ENCODE measurements at regions not wholly inside any gene's neighbourhood (a gene's known extent, or its start where the extent isn't known, plus 50 kb on each side); places are given as distances from the start of the nearest gene placed in this dataset.
"Not testable (repeated sequence)": the region's sequence is repeated elsewhere in the genome, so short reads cannot be mapped to it uniquely, and the experiment has no call there.

DNA sequence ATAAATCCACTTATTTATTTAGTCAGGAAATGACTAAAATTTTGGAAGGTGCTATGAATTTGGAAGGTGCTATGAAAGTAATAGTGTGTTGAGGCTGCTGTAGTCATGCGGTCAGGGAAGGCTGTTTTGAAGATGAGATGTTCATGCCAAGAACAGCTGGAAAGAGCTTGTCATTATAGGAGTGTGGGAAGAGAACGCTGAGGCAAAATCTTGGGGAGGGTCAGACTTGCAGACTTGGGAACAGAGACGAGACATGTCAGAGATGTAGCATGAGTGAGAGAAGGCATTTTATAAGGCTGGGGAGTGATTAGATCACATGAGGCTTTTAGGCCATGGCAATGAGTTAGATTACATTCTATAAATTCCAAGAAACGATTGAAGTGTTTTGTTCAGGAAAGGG lies 124.0 kb upstream of the B3GAT2 start:
- Mint-ChIP-seq H3K27me3 (peaks cover 0 to 13% of the 10 kb centered on the region in 2 donors), H3K9me3 (peaks cover 12 to 17% of the 10 kb centered on the region in 2 donors), H3K27ac (no peak overlapping the region), H3K36me3 (peaks cover 0 to 5% of the 10 kb centered on the region in 2 donors), H3K4me3 (no peak overlapping the region), H3K4me1 (no peaks in the 10 kb centered on the region)
- ATAC-seq (replicated peaks) (no peak), DNase-seq (no peak)

DNA sequence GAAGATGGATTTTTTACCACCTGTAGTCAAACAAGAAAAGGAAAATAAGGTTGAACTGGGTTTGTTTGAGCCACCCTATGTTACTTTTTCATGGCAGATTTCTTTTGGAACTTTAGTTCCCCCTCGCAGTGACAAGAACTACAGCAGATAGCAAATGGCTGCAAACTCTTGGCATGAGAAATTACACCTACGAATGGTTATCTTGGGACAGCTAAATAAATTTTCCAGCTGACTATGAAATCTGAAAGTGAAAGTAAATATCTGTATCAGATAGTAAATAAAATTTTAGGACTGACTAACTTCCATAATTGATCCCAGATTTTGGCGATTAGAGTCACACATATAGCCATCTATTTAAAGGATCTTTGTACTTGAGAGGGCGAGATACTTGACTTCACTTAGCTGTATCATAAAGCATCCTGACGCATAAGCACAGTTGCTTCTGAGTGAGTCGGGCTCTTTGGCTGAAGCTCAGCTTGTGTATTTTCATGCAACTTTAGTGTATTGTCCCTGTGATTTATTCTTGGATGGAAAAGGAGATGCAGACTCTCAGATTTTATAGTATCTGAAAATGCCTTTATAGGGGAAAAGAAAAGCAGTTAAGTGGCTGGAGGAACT lies 125.3 kb upstream of the B3GAT2 start:
- Mint-ChIP-seq H3K27ac (no peak overlapping the region), H3K4me3 (no peak overlapping the region), H3K36me3 (peaks cover 0 to 5% of the 10 kb centered on the region in 2 donors), H3K27me3 (peaks cover 0 to 13% of the 10 kb centered on the region in 2 donors), H3K9me3 (peaks cover 12 to 17% of the 10 kb centered on the region in 2 donors), H3K4me1 (no peaks in the 10 kb centered on the region)
- DNase-seq (no peak), ATAC-seq (replicated peaks) (no peak)

GRCh38 chr6:71083308-71083820 lies 126.5 kb upstream of the B3GAT2 start:
- no peaks in the 10 kb centered on the region for H3K4me1 Mint-ChIP-seq
- H3K36me3 Mint-ChIP-seq = peaks cover 0 to 4% of the 10 kb centered on the region in 2 donors
- ATAC-seq (replicated peaks) (no peak), DNase-seq (no peak)
- peaks cover 0 to 13% of the 10 kb centered on the region in 2 donors for H3K27me3 Mint-ChIP-seq
- no peak overlapping the region for H3K27ac Mint-ChIP-seq
- no peak overlapping the region for H3K4me3 Mint-ChIP-seq
- H3K9me3 Mint-ChIP-seq = peaks cover 8 to 9% of the 10 kb centered on the region in 2 donors

- H3K27ac Mint-ChIP-seq = no peak overlapping the region
- ATAC-seq (replicated peaks) = no peak
- peaks cover 0 to 12% of the 10 kb centered on the region in 2 donors for H3K27me3 Mint-ChIP-seq
- DNase-seq = no peak
- peaks cover 0 to 10% of the 10 kb centered on the region in 2 donors for H3K4me1 Mint-ChIP-seq
- no peaks in the 10 kb centered on the region for H3K9me3 Mint-ChIP-seq
- H3K4me3 Mint-ChIP-seq = no peak overlapping the region
- no peaks in the 10 kb centered on the region for H3K36me3 Mint-ChIP-seq
Measured at GRCh38 chr6:71088166-71088565, 131.3 kb upstream of the B3GAT2 start.

DNA sequence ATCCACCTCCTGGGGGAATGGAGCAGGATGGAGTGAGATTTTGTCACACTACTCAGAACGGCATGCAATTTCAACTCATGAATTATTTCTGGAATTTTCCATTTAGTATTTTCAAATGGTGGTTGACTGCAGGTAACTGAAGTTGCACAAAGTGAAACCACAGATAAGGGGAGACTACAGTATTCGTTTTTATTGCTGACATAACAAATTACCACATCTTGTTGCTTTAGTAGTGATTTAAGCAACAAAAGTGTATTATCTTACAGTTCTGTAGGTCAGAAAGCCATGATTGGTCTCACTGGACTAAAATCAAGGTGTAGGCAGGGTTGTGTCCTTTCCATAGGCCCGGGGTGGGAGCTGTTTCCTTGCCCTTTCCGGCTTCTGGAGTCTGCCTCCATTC lies 133.4 kb upstream of the B3GAT2 start:
- Mint-ChIP-seq H3K27ac (no peak overlapping the region), H3K9me3 (no peaks in the 10 kb centered on the region), H3K4me3 (no peak overlapping the region), H3K27me3 (peaks cover 10 to 17% of the 10 kb centered on the region in 2 donors), H3K4me1 (peaks cover 0 to 10% of the 10 kb centered on the region in 2 donors), H3K36me3 (no peaks in the 10 kb centered on the region)
- DNase-seq (no peak), ATAC-seq (replicated peaks) (no peak)

DNA sequence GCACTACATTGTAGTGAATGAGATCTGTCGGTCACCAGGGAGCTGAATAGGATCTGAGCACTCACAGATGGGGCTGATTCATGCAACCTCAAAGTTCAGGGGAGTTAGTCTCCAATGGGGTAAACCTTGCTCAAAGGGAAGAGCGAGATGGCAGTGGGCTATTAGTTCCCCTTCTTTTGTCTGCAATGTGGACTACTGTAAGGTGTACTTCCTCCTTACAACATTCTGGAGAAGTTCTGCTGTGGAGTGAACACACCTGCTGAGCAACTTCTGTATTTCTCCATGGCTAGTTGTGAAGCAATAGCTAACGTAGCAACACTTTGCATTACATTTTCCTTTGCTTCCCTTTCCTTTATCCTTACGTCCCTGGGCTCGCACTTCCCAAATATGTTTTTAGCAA lies 134.3 kb upstream of the B3GAT2 start:
- DNase-seq = no peak
- peaks cover 3 to 4% of the 10 kb centered on the region in 2 donors for H3K9me3 Mint-ChIP-seq
- H3K27me3 Mint-ChIP-seq = peaks cover 17 to 19% of the 10 kb centered on the region in 2 donors
- peaks cover 0 to 10% of the 10 kb centered on the region in 2 donors for H3K4me1 Mint-ChIP-seq
- H3K27ac Mint-ChIP-seq = no peak overlapping the region
- peak; percentile 74 to 83 for ATAC-seq (replicated peaks)
- H3K4me3 Mint-ChIP-seq = no peak overlapping the region
- H3K36me3 Mint-ChIP-seq = no peaks in the 10 kb centered on the region

DNA sequence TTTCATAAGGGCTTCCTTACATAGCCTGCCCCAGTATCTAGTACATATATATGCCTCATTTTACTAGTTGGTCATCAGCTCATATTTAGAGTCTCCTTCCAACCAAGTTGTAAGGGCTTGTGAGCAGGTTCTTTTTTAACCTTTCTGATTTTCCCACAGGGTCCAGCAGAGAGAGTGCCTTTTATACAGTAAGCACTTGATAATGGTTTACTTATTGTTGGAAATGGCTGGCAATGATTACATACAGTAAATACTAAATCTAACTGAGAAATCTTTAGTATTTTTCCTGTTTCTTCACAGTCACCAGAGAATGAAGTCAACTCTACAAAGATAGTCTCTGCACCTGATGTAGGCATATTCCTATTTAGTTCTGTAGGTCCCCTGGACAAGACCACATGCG lies 135.1 kb upstream of the B3GAT2 start:
- Mint-ChIP-seq H3K9me3 (peaks cover 6 to 10% of the 10 kb centered on the region in 2 donors), H3K27me3 (peaks cover 17 to 19% of the 10 kb centered on the region in 2 donors), H3K27ac (no peak overlapping the region), H3K36me3 (no peaks in the 10 kb centered on the region), H3K4me3 (no peak overlapping the region), H3K4me1 (peaks cover 0 to 10% of the 10 kb centered on the region in 2 donors)
- ATAC-seq (replicated peaks) (no peak), DNase-seq (no peak)

- H3K27me3 Mint-ChIP-seq = peaks cover 15 to 17% of the 10 kb centered on the region in 2 donors
- H3K27ac Mint-ChIP-seq, DNase-seq, H3K4me3 Mint-ChIP-seq, H3K4me1 Mint-ChIP-seq, H3K36me3 Mint-ChIP-seq: not testable (repeated sequence)
- H3K9me3 Mint-ChIP-seq = peaks cover 34 to 37% of the 10 kb centered on the region in 2 donors
- peak in 1 of 2 donors; percentile 31 for ATAC-seq (replicated peaks)
Measured at GRCh38 chr6:71097264-71097663, 140.4 kb upstream of the B3GAT2 start.

GRCh38 chr6:71099649-71100048 lies 142.8 kb upstream of the B3GAT2 start:
- Mint-ChIP-seq H3K4me3 (no peak overlapping the region), H3K36me3 (peaks cover 0 to 8% of the 10 kb centered on the region in 2 donors), H3K9me3 (peaks cover 34 to 37% of the 10 kb centered on the region in 2 donors), H3K27me3 (peaks cover 16 to 22% of the 10 kb centered on the region in 2 donors), H3K27ac (no peak overlapping the region), H3K4me1 (no peaks in the 10 kb centered on the region)
- DNase-seq (no peak), ATAC-seq (replicated peaks) (no peak)

DNA sequence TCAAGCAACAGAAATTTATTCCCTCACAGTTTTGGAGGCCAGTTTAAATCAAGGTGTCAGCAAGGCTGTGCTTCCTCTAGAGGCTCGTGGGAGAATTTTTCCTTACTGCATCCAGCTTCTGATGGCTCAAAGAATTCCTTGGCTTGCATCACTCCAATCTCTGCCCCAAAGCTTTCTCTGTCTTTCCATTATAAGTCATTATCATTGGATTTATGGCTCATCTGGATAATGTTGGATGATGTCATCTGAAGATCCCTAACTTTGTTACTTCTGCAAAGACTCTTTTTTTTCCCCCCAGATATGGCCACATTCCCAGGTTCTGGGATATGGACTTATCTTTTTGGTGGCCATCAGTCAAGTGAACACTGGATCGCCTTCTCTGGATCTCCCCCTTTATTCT lies 146.3 kb upstream of the B3GAT2 start:
- peaks cover 3 to 5% of the 10 kb centered on the region in 2 donors for H3K4me1 Mint-ChIP-seq
- H3K27ac Mint-ChIP-seq = no peak overlapping the region
- H3K36me3 Mint-ChIP-seq = peaks cover 0 to 8% of the 10 kb centered on the region in 2 donors
- no peak for ATAC-seq (replicated peaks)
- DNase-seq = no peak
- H3K27me3 Mint-ChIP-seq = peaks cover 14 to 29% of the 10 kb centered on the region in 2 donors
- H3K9me3 Mint-ChIP-seq = peaks cover 21 to 24% of the 10 kb centered on the region in 2 donors
- H3K4me3 Mint-ChIP-seq = no peak overlapping the region

- Mint-ChIP-seq H3K9me3 (peaks cover 17 to 19% of the 10 kb centered on the region in 2 donors), H3K36me3 (peaks cover 0 to 8% of the 10 kb centered on the region in 2 donors), H3K4me3 (no peak overlapping the region), H3K4me1 (peaks cover 3 to 5% of the 10 kb centered on the region in 2 donors), H3K27ac (no peak overlapping the region), H3K27me3 (peaks cover 14 to 29% of the 10 kb centered on the region in 2 donors)
- ATAC-seq (replicated peaks) (no peak), DNase-seq (no peak)
Measured at GRCh38 chr6:71103641-71104040, 146.8 kb upstream of the B3GAT2 start.

DNA sequence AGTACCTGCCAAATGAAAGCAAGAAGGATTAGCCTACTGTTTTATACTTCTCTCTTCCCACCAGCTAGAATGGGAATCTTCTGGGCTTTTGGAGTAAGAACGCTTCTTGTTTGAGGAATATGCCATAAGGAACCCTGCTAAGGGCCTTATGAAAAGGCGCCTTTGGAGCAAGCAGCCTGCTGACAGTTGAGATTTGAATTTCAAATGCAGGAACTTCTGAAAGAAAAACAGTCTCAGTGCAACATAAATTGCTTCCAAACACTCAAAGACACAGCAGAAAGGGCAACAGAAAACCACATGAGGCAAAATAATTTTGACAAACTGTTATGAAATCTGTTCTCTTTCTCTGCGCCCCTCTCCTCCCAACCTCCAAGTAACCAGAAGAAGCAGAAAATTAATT lies 149.4 kb upstream of the B3GAT2 start:
- peaks cover 3 to 5% of the 10 kb centered on the region in 2 donors for H3K4me1 Mint-ChIP-seq
- no peak for DNase-seq
- H3K9me3 Mint-ChIP-seq = no peaks in the 10 kb centered on the region
- no peak for ATAC-seq (replicated peaks)
- H3K27ac Mint-ChIP-seq = no peak overlapping the region
- H3K36me3 Mint-ChIP-seq = no peaks in the 10 kb centered on the region
- peaks cover 19 to 42% of the 10 kb centered on the region in 2 donors for H3K27me3 Mint-ChIP-seq
- H3K4me3 Mint-ChIP-seq = no peak overlapping the region

DNA sequence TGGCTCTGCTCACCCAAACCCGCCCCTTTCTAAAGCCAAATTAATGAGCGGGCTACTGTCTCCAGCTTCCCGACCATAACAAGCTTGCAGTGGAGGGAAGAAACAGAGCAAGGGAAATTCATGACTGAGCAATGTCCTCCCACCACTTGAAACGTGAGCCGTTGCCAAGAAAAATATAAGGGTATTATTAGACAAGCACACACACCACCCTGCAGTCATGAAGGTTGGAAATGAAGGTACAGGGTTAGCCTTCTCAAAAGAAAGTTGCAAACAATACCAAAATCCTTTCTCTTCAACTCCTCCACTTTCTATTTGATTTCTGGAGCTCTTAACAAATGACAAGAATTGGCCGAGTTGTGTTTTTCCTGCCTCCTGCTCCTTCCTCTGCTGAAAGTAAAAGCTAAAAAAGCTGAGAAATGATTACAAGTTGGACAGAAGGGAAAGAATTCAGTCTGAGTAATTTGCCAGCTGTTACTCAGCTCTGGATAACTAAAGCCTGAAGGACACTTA lies 151.1 kb upstream of the B3GAT2 start:
- Mint-ChIP-seq H3K4me1 (peaks cover 3 to 5% of the 10 kb centered on the region in 2 donors), H3K27me3 (peaks cover 26 to 37% of the 10 kb centered on the region in 2 donors), H3K36me3 (no peaks in the 10 kb centered on the region), H3K27ac (no peak overlapping the region), H3K9me3 (no peaks in the 10 kb centered on the region), H3K4me3 (no peak overlapping the region)
- DNase-seq (no peak), ATAC-seq (replicated peaks) (no peak)

DNA sequence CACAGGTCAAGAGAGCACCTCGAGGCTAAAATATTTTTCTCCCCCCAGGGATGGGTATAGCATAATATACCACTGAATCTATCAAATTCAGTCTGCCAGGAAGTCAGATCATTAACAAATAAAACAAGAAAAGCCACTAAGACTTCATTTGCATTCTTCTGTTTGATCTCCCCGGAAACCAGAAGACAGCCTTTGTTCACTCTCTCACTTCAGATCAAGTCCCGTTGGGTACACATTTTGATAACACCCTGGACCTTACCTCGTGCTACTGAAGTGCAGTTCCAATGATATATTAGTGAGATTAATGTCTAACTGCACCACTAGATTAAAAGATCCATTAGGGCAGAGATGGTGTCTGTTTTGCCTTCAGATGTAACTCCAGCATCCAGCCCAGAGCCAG lies 157.7 kb upstream of the B3GAT2 start:
- peaks cover 11 to 19% of the 10 kb centered on the region in 2 donors for H3K27me3 Mint-ChIP-seq
- peaks cover 0 to 4% of the 10 kb centered on the region in 2 donors for H3K36me3 Mint-ChIP-seq
- DNase-seq (no peak), ATAC-seq (replicated peaks) (no peak)
- H3K4me1 Mint-ChIP-seq = peaks cover 0 to 2% of the 10 kb centered on the region in 2 donors
- H3K4me3 Mint-ChIP-seq = no peak overlapping the region
- H3K27ac Mint-ChIP-seq = no peak overlapping the region
- peaks cover 8 to 12% of the 10 kb centered on the region in 2 donors for H3K9me3 Mint-ChIP-seq

DNA sequence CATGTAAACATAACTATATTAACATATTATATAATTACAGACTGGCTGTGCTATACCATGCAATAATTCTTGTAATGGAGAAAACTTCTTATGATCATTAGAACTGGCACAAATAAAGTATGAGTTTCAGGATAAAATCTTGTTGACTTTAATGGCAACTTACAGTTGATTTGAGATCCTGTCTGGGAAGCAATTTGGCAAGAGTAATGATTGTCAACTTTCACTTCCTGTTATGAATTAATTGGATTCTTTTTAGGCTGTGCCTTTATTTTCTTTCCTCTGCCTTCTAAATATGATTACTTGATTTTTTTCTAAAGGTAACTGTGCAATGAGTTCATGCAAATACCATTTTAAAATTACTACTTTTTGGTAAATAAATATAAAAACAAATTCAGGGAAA lies 158.1 kb upstream of the B3GAT2 start:
- peaks cover 0 to 2% of the 10 kb centered on the region in 2 donors for H3K4me1 Mint-ChIP-seq
- H3K27me3 Mint-ChIP-seq = peaks cover 11 to 19% of the 10 kb centered on the region in 2 donors
- H3K27ac Mint-ChIP-seq = no peak overlapping the region
- H3K9me3 Mint-ChIP-seq = peaks cover 9 to 15% of the 10 kb centered on the region in 2 donors
- DNase-seq = no peak
- peaks cover 1 to 4% of the 10 kb centered on the region in 2 donors for H3K36me3 Mint-ChIP-seq
- ATAC-seq (replicated peaks) = no peak
- H3K4me3 Mint-ChIP-seq = no peak overlapping the region

Measured in stimulated activated naive B cell treated with anti-CD40 and anti-IgM and Interleukin-4, amounts not matched to agents 10 μg/mL and 1 μg/mL and 100 μg/mL, for 72 hours (primary cell).